NCI-H1105 treated with DMSO at 0.1 percent for 48 hours (cell line): ENCODE measurements at regions not wholly inside any gene's neighbourhood (a gene's known extent, or its start where the extent isn't known, plus 50 kb on each side); places are given as distances from the start of the nearest gene placed in this dataset.
A peak's percentile ranks its signal among the peaks of the same experiment; 100 is the strongest.

ENCODE experiments used
- DNase-seq: peaks from one replicate; lab custom pipeline; 2025; lab: John Stamatoyannopoulos, UW

DNA sequence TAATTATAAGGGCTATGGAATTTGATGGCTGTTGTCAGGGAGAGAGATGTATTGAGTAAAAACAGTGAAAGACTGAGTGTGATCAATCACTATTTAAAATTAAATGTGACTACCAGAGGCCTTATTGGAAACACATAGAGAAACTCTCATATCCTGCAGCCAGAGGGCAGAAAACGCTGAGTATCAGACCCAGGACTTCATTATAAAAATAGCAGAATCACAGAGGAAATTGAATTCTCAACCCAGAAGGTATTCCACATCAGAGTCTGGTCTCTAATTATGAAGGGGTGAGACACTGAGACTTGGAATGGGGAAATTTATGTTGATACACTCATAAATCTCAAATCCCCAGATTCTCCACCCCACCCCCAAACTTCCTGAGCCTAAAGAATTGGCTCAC lies 69.5 kb upstream of the IL6 start:
- no peak for DNase-seq

DNA sequence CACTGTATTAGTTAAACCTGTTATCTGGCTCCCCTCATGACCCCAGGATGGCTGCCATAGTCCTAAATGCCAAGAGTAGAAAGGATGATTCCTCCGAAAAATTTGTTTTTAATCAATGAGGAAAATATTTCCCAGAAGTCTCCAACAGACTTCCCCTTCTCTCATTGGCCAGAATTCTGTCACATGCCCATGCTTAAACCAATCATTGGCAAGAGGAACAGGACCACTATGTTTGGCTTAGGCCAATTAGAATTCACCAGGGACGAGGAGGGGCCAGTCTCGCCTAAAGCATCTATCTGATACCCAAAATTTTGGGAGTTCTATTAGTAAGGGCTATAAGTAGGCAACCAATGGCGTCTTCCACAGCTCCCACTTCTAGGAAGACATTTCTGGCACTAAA lies 71.2 kb upstream of the IL6 start:
- no peak for DNase-seq

DNA sequence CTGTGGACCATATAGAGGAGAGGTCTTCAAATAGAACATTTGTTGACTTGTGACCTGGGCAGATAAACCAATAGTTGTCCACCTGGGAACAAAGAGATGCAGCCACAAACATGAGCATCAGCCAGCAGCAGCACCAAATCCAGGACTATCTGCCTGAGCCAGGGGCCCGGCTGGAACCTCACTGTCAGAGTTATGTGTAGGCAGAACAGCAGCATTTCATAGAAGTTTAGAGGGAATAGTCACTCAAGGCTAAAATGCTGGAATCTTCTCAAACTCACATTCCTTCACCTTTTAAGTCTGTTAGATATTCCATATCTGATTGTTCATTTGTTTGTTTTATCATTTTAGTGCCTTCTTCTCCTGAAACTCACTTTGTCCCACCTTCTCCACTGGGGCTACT lies 72.2 kb upstream of the IL6 start:
- DNase-seq = no peak

DNA sequence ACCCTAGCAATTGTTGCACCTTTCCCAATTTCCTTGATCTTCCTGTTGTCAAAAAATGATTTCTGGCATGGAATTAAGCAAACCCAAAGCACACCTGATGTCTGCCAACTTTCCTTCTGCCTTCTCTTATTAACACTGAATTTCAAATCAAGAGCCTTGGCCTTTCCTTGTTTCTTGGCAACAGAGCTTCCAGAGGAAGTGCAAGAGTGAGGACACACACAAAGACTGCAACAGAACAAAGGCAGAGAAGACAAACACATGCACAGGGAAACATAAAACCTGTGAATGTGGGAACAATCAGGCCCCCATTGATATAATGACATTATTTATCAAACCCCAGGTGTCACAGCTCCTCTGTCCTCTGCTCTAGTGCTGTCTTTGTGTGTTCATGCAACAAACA lies 73.0 kb upstream of the IL6 start:
- peak; percentile 58 for DNase-seq

DNA sequence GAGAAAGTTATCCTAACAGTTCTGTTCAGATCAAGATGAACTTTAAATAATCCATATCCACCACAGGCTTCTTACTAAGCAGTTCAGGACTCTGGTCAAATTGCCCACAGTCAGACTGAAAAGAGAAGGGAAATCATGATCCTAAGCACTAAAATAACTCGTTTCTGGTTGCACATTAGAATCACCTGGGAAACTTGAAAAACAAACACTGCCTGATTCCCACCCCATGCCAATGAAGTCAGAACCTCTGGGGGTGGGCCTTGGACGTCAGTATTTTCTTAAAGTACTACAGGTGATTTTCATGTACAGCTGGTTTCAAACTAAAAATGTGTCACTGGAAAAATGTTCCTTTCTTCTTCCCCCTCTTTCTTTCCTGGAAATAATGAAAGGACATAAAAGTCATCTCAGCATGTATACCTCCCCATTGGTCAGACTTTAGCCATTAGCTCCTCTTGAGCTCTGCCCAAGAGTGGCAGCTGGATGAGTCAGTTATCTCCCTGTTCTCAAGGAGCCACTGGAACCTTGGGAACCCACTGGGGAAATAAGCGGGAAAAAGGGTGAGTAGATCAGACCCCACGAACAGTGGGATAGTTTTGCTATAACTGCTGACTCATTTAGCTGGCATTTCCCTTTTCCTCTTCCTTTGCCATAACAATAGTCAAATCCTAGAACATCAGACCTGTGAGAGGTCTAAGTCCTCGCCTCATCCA lies 75.3 kb upstream of the IL6 start:
- DNase-seq = no peak

DNA sequence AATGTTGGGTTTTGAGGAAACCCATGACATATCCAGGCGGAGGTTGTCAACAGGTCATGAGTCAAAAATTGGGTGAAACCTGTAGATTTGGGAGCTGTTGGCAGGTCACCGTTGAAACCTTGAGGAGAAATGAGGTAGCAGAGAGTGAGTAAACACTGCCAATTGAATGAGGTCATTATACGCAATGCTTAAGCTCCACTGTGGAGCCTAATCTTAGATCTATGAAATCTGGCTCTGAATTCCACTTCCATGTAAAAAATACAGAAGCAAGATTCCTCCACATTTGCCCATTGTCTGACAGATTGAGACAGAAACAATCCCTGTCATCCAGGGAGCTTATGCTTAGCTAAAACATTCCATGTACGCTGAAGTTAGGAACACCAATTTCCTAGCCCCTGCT lies 76.0 kb upstream of the IL6 start:
- no peak for DNase-seq

DNA sequence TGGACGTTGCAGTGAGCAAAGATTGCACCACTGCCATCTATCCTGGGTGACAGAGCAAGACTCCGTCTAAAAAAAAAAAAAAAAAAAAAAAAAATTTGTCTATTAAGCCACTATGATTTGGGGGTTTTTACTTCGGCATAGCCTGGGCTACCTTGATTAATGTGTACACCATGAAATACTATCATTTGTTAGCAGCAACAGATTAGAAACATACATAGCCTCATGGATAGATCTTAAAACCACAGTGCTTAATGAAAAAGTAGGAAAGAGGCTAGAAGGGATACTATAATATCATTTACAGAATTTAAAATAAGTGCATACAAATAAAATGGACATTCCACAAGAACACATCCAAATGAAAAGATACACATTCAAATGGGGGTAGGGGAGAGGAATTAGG lies 77.3 kb upstream of the IL6 start:
- DNase-seq = no peak

DNA sequence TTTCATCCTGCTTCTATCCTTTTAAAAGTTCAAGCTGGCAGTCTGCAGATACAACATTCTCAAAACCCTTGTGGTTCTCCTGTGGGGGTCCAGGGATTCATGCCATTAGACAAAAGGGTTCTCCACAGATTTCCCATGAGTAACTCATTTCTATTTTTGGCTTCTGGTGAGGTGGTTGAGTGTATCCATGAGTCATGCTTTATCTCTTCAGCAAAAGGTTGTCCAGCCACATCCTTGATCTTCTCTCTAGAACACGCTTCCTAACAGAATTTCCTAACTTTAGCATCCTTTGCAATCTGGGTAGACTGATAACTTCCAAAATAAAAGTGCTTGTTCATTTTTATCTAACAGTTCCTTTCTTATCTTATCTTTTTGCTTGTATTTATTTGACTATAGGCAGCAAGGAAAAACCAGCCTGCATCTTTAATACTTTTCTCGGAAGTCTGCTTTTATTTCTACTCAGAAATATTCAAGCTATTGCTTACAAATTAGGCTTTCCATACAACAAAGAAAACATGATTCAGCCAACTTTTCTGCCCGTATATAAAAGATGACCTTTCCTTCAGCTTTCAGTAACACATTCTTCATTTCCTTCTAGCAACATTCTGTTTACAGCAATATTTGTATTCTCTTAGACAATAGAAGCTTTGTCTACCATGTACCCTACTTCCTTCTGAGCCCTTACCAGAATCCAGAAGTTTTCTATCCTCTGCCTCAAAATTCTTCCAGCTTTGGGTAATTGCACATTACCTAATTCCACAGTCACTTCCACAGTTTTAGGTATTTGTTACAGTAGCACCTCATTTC lies 79.3 kb upstream of the IL6 start:
- DNase-seq = no peak

DNA sequence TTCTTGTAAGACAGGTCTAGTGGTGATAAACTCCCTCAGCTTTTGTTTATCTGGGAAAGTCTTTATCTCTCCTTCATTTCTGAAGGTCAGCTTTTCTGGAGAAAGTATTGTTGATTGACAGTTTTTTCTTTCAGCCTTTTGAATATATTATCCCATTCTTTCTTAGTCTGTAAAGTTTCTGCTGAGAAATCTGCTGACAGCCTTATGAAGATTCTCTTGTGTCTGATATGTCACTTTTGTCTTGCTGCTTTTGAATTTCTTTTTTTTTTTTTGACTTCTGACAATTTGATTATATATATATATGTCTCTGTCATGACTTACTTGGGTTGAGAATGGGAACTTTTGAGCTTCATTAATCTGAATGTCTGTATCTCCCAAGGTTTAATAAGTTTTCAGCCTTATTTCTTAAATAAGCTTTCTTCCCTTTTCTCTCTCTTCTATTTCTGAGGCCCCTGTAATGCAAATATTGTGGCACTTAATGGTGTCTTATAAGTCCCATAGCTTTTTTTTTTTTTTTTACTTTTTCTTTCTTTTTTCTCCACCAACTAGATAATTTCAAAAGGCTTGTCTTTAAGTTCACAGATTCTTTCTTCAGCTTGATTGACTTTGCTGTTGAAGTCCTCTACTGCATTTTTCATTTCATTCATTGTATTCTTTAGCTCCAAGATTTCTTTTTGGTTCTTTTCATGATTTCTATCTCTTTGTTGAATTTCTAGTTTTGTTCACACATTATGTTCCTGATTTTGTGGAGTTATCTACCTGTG lies 81.4 kb upstream of the IL6 start:
- DNase-seq = no peak

DNA sequence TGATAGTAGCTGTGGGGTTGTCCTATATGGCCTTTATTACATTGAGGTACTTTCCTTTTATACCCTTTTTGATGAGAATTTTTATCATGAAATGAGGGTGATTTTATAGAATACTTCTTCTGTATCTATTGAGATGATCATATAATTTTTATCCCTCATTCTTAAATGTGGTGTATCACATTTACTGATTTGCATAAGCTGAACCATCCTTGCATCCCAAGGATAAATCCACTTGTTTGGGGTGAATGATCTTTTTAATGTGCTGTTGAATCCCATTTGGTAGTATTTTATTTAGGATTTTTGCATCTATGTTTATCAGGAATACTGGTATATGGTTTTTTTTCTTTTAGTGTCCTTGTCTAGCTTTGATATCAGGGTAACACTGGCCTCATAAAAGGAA lies 84.5 kb upstream of the IL6 start:
- no peak for DNase-seq

DNA sequence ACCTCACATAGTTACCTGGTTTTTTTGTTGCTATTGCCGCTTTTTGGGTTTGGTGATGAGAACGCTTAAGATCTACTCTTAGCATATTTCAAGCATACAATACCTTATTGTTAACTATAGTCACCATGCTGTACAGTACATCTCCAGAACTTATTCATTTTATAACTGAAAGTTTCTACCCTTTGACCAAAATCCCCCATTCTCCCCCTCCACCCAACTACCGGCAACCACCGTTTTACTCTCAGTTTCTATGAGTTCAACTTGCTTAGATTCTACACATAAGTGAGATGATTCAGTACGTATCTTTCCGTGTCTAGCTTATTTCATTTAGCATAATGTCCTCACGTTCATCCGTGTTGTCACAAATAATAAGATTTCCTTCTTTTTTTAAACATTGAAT lies 86.7 kb upstream of the IL6 start:
- no peak for DNase-seq

DNA sequence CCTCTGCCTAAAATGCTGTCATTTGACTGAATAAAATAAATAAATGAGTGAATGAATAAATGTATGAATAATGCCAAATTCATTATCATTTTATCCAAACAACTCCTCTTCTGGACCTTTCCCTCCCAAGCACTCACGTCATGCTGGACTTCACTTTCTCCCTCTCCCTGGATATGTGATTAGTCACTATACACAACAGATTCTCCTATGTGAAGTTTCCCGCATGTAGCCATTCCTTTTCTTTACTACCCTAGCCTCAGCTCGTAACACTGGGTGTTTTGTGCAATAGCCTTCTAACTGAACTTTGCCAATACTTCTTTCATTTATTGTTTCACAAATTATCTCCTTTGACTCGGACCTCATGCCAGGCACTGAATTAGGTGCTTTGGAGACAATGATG lies 87.6 kb upstream of the IL6 start:
- DNase-seq = no peak

DNA sequence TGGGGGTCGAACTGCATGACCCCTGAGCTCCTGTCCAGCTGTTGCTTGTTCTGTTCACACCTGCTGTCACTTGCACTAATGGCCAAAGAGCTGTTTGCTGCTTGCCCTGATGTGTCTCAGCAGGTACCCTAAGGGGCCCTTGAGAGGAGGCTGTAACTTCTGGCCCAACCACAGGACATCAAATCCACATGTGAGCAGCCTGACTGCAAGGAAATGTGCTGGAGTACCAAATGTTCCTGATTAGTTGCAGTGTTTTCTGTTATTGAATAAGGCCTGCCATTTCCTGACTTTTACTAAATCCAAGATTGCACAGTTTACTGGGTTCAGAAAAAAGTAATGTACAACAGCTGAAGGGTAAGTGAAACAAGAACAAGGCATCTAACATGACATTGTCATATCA lies 91.7 kb upstream of the IL6 start:
- no peak for DNase-seq

DNA sequence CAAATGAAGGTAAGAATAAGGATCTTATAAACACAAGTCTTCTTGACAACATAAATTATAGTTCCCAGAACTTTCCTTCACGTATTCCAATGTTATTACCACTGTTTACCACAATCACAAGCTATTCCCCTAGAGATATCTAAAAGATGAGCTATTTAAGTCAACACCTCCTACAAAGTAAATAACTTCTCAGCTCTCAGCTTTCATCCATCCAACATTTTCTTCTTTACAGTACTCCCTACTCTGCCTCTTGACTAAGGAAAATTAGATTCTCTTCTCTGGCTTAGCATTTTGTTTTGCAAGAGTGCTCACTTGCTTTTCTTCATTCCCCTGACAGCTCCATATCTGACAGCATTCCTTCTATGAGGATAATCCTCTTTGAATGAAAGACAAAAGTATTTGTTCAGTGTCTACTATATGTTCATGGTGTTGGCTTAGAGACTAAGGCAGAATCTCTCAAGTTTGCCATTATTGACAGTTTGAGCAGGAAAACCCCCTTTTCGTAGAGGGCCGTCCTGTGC lies 93.0 kb upstream of the IL6 start:
- no peak for DNase-seq

DNA sequence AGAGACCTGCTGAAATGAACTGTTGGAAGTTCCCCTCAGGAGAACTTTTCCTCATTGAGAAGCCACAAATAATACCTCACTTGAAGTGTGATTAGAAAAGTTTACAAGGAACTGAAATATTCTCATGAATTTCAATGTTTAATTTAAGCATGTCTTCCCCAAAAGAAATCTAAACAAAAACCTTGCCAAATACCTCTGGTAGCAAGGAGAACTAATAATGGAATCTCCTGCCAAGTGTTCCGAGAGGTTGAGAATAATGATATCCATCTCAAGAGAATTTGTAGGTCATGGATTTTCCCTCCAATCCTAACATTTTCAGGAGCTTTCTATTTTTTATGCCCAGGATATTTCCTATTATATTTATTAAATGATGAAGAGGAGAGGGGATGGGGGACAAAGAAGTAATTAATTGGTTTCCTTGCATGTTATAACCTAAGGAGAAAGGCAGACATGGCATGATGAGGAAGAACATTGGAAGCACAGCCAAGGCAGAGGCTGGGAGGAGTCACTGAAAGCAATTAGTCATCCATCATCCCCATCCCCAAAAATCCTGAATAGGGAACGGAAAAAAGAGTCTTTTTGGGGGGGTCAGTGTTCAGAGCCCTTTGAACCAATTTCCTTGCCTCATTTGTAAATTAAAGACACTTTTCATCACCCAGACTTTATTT lies 93.6 kb upstream of the IL6 start:
- no peak for DNase-seq

DNA sequence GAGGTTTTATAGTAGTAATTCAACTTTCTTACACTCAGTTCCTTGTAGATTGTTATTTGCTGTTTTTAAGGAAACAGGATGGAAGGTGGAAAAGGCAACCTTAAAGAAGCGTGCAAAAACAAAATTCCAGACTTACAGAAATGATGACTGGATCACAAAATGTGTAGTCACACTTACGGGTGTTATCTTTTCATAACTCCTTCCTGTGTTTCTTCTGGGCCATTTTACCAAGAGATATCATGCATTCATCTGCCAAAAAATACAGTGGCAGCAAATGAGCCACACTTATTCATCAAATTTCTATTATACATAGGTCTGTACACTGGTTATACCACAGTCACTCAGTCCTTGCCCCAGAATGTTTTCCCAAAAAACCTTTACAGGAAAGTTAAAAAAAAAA lies 94.3 kb upstream of the IL6 start:
- no peak for DNase-seq

DNA sequence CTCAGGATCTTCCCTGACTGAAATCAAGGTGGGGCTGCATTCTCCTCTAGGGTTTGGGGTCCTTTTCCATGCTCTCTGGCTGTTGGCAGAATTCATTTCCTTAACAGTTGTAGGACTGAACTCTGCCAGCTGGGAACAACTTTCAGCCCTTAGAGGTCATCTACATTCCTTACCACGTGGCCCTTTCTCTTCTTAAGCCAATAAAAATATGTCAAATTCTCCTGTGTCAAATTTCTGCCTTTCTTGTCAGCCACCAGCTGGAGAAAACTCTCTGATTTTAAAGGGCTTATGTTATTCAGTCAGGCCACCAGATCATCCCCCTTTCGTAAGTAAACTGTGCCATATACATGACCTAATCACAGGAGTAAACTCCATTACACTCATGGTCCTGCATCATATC lies 95.3 kb upstream of the IL6 start:
- DNase-seq = no peak

DNA sequence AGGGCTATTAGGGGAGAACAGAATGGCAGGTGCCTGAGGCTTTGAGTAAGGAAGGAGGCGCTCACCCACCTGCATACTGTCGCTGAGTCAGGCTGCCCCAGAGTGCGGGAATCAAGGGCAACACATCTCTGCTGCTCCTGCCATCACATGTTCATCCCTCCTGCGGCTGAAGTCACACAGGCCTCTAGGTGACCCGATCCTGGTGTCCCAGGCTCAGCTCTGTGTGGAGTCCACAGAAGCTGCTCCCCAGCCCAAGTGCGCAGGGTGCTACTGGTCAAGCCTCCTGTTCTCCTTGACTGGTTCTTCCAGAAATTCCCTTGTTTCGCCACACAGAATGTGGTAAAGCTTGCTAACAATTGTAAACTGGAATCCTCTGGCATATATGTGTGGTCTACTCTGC lies 96.9 kb upstream of the IL6 start:
- no peak for DNase-seq

DNA sequence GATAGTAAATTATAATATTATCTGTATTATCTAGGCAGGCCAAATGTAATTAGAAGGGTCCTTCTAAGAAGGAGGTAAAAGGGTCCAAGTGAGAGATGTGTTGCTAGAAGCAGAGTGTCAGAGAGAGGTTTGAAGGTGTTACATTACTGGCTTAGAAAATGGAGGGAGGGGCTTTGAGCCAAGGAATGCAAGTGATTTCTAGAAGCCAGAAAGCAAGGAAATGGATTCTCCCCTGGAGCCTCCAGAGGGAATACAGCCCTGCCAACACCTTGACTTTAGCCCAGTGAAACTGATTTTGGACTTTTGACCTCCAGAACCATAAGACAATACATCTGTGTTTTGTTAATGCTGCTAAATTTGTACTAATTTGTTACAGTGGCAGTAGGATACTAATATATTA lies 97.9 kb upstream of the IL6 start:
- DNase-seq = no peak

DNA sequence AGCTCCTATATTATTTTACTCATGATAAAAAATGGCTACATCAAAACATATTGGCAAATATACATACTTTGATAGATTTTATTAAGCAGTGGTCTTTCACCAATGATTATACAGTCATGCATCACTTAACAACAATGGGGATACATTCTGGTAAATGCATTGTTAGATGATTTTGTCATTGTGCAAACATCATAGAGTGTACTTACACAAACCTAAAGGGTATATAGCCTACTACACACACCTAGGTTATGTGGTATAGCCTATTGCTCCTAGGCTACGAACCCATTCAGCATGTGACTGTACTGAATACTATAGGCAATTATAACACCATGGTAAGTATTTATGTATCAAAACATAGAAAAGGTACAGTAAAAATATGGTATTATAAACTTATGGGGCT lies 98.9 kb upstream of the IL6 start:
- no peak for DNase-seq

DNA sequence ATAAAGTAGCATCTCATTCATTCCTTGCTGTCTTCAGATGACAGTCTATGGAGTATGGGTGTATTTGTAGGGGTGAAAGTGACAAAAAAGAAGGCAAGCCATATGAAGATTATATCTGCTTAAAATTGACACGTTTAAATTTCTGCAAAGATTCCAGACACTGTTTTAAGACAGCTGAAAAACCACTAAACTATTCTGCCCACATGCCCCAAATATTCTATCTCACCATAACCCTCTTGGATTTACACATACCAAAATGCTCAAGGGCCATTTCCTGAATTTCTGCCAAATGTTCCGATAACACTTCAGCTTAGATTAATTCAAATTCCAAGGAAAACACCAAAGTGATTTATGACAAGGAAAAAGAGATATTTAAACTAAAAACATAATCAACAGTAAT lies 99.9 kb upstream of the IL6 start:
- no peak for DNase-seq

DNA sequence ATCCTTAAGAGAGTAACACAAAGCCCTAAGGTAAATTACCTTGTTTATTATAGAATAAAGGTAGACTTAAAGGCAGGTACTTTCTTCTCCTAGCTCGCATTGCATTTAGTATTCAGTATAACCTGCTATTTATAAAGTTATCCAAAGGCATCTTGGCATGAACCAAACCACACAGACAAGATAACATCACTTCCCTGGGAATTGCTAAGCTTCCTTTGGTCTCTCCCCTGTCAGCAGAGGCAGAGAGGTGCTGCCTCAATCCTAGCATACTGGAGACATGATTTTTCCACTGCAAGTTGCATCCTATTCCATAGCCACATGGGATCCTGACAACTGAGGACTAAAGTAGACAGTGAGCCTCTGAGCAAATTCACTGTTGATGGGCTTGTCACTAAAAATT lies 101.7 kb upstream of the IL6 start:
- no peak for DNase-seq
